ENCODE measurements at regions not wholly inside any gene's neighbourhood (a gene's known extent, or its start where the extent isn't known, plus 50 kb on each side); places are given as distances from the start of the nearest gene placed in this dataset.

- H3K36me3 ChIP-seq (replicated peaks; ENCODE audit: low read depth, low read length): no peaks in the 10 kb centered on the region
- H3K27ac ChIP-seq (ENCODE audit: low read length): no peak overlapping the region
- no peaks in the 10 kb centered on the region for H3K4me1 ChIP-seq (ENCODE audit: low read length)
- no peaks in the 10 kb centered on the region for H4K20me1 ChIP-seq (ENCODE audit: insufficient read depth, low read length)
- H3K4me2 ChIP-seq (ENCODE audit: low read length): no peak overlapping the region
- H3K27me3 ChIP-seq (ENCODE audit: low read depth, low read length): 0 out of 2 replicates have a peak, but pooled peaks cover 10% of the 10 kb centered on the region
- no peaks in the 10 kb centered on the region for H3K79me2 ChIP-seq (ENCODE audit: low read length)
- H3K4me3 ChIP-seq (ENCODE audit: low read length): no peak overlapping the region
- H3K9ac ChIP-seq (ENCODE audit: low read length): no peak overlapping the region
- no peak overlapping the region for H2AFZ ChIP-seq (ENCODE audit: low read depth, low read length)
- no peaks in the 10 kb centered on the region for H3K9me3 ChIP-seq (ENCODE audit: insufficient read depth, low read length)
- no peak for TF ChIP-seq CTCF (IDR thresholded peaks at IDR 0.05; ENCODE audit: low read depth, low read length)
- no peak for TF ChIP-seq EZH2phosphoT487 (IDR thresholded peaks at IDR 0.05; ENCODE audit: low read depth)
Observed at GRCh38 chr1:163427279-163427678, 105.5 kb downstream of the NUF2 start.

- Histone ChIP-seq H3K27me3 (ENCODE audit: low read depth, low read length) (peaks cover 13% of the 10 kb centered on the region), H2AFZ (ENCODE audit: low read depth, low read length) (no peak overlapping the region), H3K4me2 (ENCODE audit: low read length) (no peak overlapping the region), H3K9me3 (ENCODE audit: insufficient read depth, low read length) (no peaks in the 10 kb centered on the region), H3K36me3 (replicated peaks; ENCODE audit: low read depth, low read length) (no peaks in the 10 kb centered on the region), H3K4me3 (ENCODE audit: low read length) (no peak overlapping the region), H3K4me1 (ENCODE audit: low read length) (no peaks in the 10 kb centered on the region), H3K27ac (ENCODE audit: low read length) (no peak overlapping the region), H3K9ac (ENCODE audit: low read length) (no peak overlapping the region), H3K79me2 (ENCODE audit: low read length) (no peaks in the 10 kb centered on the region), H4K20me1 (ENCODE audit: insufficient read depth, low read length) (no peaks in the 10 kb centered on the region)
- TF ChIP-seq CTCF (IDR thresholded peaks at IDR 0.05; ENCODE audit: low read depth, low read length): no peak
- no peak for TF ChIP-seq EZH2phosphoT487 (IDR thresholded peaks at IDR 0.05; ENCODE audit: low read depth)
Observed at GRCh38 chr1:163436140-163436812, 114.5 kb downstream of the NUF2 start.

- Histone ChIP-seq H3K4me2 (ENCODE audit: low read length) (no peak overlapping the region), H3K4me3 (ENCODE audit: low read length) (no peak overlapping the region), H3K9ac (ENCODE audit: low read length) (no peak overlapping the region), H3K9me3 (ENCODE audit: insufficient read depth, low read length) (no peaks in the 10 kb centered on the region), H3K36me3 (replicated peaks; ENCODE audit: low read depth, low read length) (no peaks in the 10 kb centered on the region), H3K27ac (ENCODE audit: low read length) (no peak overlapping the region), H3K4me1 (ENCODE audit: low read length) (no peaks in the 10 kb centered on the region), H3K79me2 (ENCODE audit: low read length) (no peaks in the 10 kb centered on the region), H2AFZ (ENCODE audit: low read depth, low read length) (no peak overlapping the region), H4K20me1 (ENCODE audit: insufficient read depth, low read length) (no peaks in the 10 kb centered on the region), H3K27me3 (ENCODE audit: low read depth, low read length) (peaks cover 23% of the 10 kb centered on the region)
- TF ChIP-seq CTCF (IDR thresholded peaks at IDR 0.05; ENCODE audit: low read depth, low read length): no peak
Observed at GRCh38 chr1:163439471-163439870, 117.7 kb downstream of the NUF2 start.

- H3K27ac ChIP-seq (ENCODE audit: low read length): no peak overlapping the region
Observed at GRCh38 chr1:163440090-163440489, 118.3 kb downstream of the NUF2 start.

More at GRCh38 chr1:163440090-163440489, 118.3 kb downstream of the NUF2 start:
- Histone ChIP-seq H3K27me3 (ENCODE audit: low read depth, low read length) (peaks cover 26% of the 10 kb centered on the region), H3K36me3 (replicated peaks; ENCODE audit: low read depth, low read length) (no peaks in the 10 kb centered on the region), H3K79me2 (ENCODE audit: low read length) (no peaks in the 10 kb centered on the region), H3K4me2 (ENCODE audit: low read length) (no peak overlapping the region), H2AFZ (ENCODE audit: low read depth, low read length) (no peak overlapping the region), H3K4me1 (ENCODE audit: low read length) (no peaks in the 10 kb centered on the region), H3K9me3 (ENCODE audit: insufficient read depth, low read length) (no peaks in the 10 kb centered on the region), H3K4me3 (ENCODE audit: low read length) (no peak overlapping the region), H4K20me1 (ENCODE audit: insufficient read depth, low read length) (no peaks in the 10 kb centered on the region), H3K9ac (ENCODE audit: low read length) (no peak overlapping the region)
- TF ChIP-seq CTCF (IDR thresholded peaks at IDR 0.05; ENCODE audit: low read depth, low read length): no peak
